ENCODE measurements at regions not wholly inside any gene's neighbourhood (a gene's known extent, or its start where the extent isn't known, plus 50 kb on each side); places are given as distances from the start of the nearest gene placed in this dataset.

GRCh38 chr20:52098186-52098585 is 93.4 kb downstream of the ZFP64 start:
- no peak for TF ChIP-seq CTCF (IDR thresholded peaks at IDR 0.05)
- Histone ChIP-seq H3K4me3 (no peak overlapping the region), H3K27ac (no peak overlapping the region)
- no peak for DNase-seq (ENCODE audit: low spot score)

DNA sequence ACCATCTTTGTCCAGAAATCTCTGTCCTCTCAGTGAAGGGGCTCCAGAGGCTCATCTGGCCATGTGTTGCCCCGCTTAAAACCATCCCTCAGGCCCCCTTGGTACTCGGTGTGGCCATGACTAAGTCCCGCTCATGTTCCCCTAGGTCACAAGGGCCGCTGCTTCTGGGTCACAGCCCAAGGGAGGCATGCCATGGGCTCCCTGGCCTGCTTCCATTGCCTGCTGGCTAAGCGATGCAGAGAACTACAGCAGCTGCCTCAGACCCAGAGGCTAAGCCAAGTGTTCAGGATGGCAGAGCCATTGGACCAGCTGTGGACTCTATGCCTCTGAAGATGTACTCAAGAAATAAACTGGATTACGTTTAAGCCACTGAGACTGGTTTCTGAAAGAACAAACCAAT is 95.5 kb downstream of the ZFP64 start:
- DNase-seq (ENCODE audit: low spot score), result no peak
- Histone ChIP-seq H3K27ac (no peak overlapping the region), H3K4me3 (no peak overlapping the region)
- TF ChIP-seq CTCF (IDR thresholded peaks at IDR 0.05), result no peak

- Histone ChIP-seq H3K4me3 (no peak overlapping the region), H3K27ac (no peak overlapping the region)
- DNase-seq (ENCODE audit: low spot score), result no peak
- no peak for TF ChIP-seq CTCF (IDR thresholded peaks at IDR 0.05)
Measured at GRCh38 chr20:52094693-52095092, 96.9 kb downstream of the ZFP64 start.

DNA sequence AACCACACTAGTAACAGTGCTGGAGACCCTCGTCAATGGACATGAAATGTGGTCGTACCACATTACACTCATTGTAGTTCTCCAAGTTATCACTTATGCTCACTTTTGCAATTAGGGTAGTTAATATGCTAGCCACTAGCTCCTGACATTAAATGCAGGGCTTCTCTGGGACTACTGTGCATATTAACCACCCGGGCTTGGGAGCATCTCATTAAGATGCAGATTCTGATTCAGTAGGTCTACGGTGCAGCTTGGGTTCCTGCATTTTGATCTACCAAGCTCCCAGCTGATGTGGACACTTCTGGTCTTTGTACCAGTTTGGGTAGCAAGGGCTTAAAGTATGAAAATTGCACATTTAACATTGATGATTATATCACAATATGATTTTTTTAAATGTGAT is 98.0 kb downstream of the ZFP64 start:
- Histone ChIP-seq H3K4me3 (no peak overlapping the region), H3K27ac (no peak overlapping the region)
- no peak for TF ChIP-seq CTCF (IDR thresholded peaks at IDR 0.05)
- DNase-seq (ENCODE audit: low spot score), result no peak

GRCh38 chr20:52090035-52090434 is 101.5 kb downstream of the ZFP64 start:
- Histone ChIP-seq H3K4me3 (no peak overlapping the region), H3K27ac (no peak overlapping the region)
- no peak for TF ChIP-seq CTCF (IDR thresholded peaks at IDR 0.05)
- no peak for DNase-seq (ENCODE audit: low spot score)

- no peak for DNase-seq (ENCODE audit: low spot score)
- no peak for TF ChIP-seq CTCF (IDR thresholded peaks at IDR 0.05)
- Histone ChIP-seq H3K4me3 (no peak overlapping the region), H3K27ac (no peak overlapping the region)
Measured at GRCh38 chr20:52087471-52087870, 104.1 kb downstream of the ZFP64 start.

DNA sequence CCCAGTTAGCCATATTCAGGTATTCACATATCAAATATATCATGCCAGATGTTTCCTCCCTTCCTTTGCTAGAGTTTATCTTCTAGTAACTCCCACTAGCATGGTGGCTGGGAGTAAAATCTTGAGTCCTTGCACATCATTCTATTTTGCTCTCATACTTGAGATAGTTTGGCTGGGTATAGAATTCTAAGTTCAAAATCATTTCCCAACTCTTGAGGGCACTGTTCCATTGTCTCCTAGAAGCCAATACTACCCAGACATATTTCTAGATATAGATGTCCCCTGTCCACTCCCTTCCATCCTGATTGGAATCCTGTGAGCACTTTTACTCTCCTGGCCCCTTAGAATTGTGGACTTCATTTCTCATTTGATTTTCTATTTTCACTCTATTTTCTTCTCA is 104.7 kb downstream of the ZFP64 start:
- no peak for TF ChIP-seq CTCF (IDR thresholded peaks at IDR 0.05)
- H3K27ac ChIP-seq, result no peak overlapping the region
- no peak for DNase-seq (ENCODE audit: low spot score)

More for the DNA sequence above, 104.7 kb downstream of the ZFP64 start:
- no peak overlapping the region for H3K4me3 ChIP-seq
